ENCODE measurements at regions not wholly inside any gene's neighbourhood (a gene's known extent, or its start where the extent isn't known, plus 50 kb on each side); places are given as distances from the start of the nearest gene placed in this dataset.
"Not testable (repeated sequence)": the region's sequence is repeated elsewhere in the genome, so short reads cannot be mapped to it uniquely, and the experiment has no call there.

DNA sequence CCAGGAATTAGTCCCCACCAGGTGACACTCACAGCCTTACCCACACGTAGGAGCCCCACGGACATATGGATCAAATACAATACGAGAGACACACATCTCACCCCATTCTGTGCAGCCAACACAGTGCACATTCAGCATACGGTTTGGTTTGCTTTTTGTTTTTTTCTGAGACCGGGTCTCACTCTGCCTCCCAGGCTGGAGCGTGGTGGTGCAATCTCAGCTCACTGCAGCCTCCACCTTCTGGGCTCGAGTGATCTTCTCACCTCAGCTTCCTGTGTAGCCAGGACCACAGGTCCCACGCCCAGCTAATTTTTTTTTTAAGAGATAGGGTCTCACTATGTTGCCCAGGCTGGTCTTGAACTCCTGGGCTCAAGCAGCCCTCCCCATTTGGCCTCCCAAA lies 102.8 kb downstream of the POTEB start:
- DNase-seq (ENCODE audit: low spot score in 2 of 2); ATAC-seq (replicated peaks; ENCODE audit: extremely low read depth, poor library complexity, severe bottlenecking); H3K9me3 Mint-ChIP-seq; H3K27ac Mint-ChIP-seq (ENCODE audit: low read depth); H3K36me3 Mint-ChIP-seq (ENCODE audit: insufficient read depth); H3K4me3 Mint-ChIP-seq; H3K27me3 Mint-ChIP-seq; H3K4me1 Mint-ChIP-seq: not testable (repeated sequence)

DNA sequence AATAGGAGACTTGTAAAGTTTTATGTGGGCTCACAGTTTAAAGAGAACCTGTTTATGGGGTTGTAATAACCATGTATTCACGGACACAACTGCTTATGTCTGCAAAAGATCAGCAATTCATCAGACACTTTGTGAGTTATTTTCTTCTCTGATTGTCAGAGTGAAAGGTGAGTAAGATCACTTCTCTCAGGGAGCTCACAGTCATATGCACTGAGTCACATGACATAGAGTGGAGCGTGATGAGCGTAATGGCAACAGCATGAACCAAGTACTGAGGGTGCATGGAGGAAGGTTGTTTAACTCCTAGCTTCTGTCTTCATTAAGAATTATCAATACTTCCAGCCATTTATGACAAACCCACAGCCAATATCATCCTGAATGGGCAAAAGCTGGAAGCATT lies 111.0 kb downstream of the POTEB start:
- not testable (repeated sequence) for ATAC-seq (replicated peaks; ENCODE audit: extremely low read depth, poor library complexity, severe bottlenecking); H3K27ac Mint-ChIP-seq (ENCODE audit: low read depth); H3K36me3 Mint-ChIP-seq (ENCODE audit: insufficient read depth); H3K9me3 Mint-ChIP-seq; H3K4me1 Mint-ChIP-seq; H3K27me3 Mint-ChIP-seq; H3K4me3 Mint-ChIP-seq; DNase-seq (ENCODE audit: low spot score in 2 of 2)

DNA sequence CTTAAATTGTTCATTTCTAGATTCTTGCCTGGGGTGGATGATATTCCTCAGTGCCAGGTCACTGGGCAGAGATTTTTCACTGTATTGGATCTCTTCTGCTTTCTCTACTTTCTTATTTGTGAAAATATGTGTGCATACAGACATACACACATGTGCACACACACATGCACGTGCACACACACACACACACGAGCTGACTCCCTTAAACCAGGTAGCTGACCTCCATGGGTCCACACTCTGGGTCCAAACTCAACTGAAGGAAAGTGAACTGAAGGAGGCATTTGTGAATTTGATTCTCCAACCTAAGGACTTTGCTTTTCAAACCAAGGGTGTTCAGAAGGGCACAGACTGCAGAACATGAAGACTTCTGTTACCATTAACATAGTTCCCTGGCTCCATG lies 113.8 kb downstream of the POTEB start:
- not testable (repeated sequence) for H3K27me3 Mint-ChIP-seq; ATAC-seq (replicated peaks; ENCODE audit: extremely low read depth, poor library complexity, severe bottlenecking); H3K4me1 Mint-ChIP-seq; H3K9me3 Mint-ChIP-seq; DNase-seq (ENCODE audit: low spot score in 2 of 2); H3K4me3 Mint-ChIP-seq; H3K36me3 Mint-ChIP-seq (ENCODE audit: insufficient read depth); H3K27ac Mint-ChIP-seq (ENCODE audit: low read depth)

DNA sequence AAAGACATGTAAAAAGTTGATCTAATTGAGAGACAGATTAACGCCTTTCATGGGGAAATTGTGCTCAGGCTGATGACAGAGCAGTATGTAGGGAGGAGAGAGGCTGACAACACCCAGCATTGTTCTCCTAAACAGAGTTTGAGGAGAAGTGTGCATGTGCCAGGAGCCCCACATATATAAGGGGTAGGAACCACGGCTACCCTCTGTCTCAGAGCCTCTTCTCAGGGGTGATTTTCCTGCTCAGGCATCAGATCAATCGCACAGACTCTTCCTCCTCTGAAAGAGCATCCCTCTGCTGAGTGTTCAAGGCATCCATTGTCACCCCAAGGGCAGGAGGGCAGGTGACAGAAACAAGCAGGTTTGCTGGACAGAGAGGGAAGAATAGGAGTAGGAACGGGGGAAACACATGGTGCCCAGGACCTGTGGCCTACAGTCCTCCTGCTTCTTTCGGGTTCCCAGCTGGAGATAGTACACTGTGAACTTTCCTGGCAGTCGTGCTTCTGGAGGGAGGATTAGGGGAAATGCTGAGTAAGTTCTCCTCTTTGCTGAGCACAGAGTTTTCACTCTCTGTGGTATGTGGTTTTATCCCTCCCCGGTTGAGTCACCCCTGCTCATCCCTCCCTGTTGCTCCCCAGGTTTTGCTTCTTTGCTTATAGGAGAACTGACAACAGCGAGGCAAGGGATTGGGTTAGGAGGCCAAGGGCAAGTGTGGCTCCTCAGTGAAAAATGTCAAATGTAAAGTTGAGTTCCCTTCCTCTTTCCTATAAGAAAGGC lies 117.1 kb downstream of the POTEB start:
- not testable (repeated sequence) for H3K27ac Mint-ChIP-seq (ENCODE audit: low read depth); DNase-seq (ENCODE audit: low spot score in 2 of 2); H3K36me3 Mint-ChIP-seq (ENCODE audit: insufficient read depth); H3K27me3 Mint-ChIP-seq; H3K4me3 Mint-ChIP-seq; H3K4me1 Mint-ChIP-seq; H3K9me3 Mint-ChIP-seq
- ATAC-seq (replicated peaks; ENCODE audit: extremely low read depth, poor library complexity, severe bottlenecking), result peak; percentile 36

DNA sequence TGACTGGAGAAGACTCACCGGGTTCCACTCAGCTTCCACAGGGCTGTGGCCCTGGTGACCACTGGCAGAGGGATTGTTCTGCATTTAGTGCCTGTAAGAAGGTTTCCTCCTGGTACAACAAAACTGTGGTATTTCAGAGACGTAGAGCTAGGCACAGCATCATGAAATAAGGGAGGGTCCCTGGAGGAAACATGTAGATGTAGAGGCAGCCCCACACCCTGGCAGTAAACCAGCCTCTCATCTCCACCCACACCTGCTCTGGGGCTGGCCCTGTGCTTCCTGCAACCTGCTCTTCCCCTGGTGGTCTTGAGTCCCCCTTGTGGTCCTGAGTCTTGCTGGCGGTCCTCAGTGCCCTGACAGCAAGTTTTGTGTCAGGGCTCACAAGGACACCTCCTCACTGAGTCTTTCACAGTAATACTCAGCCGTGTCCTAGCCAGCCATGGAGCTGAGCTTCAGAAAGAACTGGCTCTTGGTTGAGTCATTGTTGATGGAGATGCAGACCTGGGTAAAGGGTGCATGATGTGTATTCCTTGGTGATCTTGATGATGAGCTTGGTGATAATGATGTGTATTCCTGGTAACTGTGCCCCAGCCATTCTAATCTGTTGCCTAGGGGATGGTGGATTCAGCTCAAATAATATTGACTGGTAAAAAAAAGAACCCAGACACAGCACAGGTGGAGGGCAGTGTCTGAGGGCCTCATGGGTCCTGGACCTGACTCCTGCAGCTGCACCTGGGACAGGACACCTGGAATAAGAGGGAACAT lies 118.0 kb downstream of the POTEB start:
- H3K36me3 Mint-ChIP-seq (ENCODE audit: insufficient read depth); ATAC-seq (replicated peaks; ENCODE audit: extremely low read depth, poor library complexity, severe bottlenecking); H3K27ac Mint-ChIP-seq (ENCODE audit: low read depth); H3K9me3 Mint-ChIP-seq; DNase-seq (ENCODE audit: low spot score in 2 of 2); H3K4me1 Mint-ChIP-seq; H3K4me3 Mint-ChIP-seq; H3K27me3 Mint-ChIP-seq: not testable (repeated sequence)

DNA sequence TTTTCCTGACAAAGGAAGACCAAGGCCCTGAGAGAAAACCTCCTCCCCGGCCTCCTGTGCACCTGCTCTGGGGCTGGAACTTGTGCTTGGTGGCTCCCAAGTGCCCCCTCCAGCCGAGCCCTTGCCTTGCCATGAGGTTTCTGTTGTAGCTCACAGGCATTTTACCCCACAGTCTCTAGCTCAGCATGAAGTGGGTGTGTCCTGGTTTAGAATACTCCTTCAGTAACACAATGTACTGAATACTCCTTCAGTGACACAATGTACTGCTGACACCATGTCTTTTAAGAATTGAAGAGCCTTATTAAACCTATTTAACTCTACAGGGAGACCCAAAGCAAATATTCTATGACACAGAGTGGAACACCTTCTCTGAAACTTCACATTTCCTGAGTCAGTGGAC lies 123.7 kb downstream of the POTEB start:
- H3K27ac Mint-ChIP-seq (ENCODE audit: low read depth); H3K27me3 Mint-ChIP-seq; ATAC-seq (replicated peaks; ENCODE audit: extremely low read depth, poor library complexity, severe bottlenecking); DNase-seq (ENCODE audit: low spot score in 2 of 2); H3K4me3 Mint-ChIP-seq; H3K9me3 Mint-ChIP-seq; H3K36me3 Mint-ChIP-seq (ENCODE audit: insufficient read depth); H3K4me1 Mint-ChIP-seq: not testable (repeated sequence)

DNA sequence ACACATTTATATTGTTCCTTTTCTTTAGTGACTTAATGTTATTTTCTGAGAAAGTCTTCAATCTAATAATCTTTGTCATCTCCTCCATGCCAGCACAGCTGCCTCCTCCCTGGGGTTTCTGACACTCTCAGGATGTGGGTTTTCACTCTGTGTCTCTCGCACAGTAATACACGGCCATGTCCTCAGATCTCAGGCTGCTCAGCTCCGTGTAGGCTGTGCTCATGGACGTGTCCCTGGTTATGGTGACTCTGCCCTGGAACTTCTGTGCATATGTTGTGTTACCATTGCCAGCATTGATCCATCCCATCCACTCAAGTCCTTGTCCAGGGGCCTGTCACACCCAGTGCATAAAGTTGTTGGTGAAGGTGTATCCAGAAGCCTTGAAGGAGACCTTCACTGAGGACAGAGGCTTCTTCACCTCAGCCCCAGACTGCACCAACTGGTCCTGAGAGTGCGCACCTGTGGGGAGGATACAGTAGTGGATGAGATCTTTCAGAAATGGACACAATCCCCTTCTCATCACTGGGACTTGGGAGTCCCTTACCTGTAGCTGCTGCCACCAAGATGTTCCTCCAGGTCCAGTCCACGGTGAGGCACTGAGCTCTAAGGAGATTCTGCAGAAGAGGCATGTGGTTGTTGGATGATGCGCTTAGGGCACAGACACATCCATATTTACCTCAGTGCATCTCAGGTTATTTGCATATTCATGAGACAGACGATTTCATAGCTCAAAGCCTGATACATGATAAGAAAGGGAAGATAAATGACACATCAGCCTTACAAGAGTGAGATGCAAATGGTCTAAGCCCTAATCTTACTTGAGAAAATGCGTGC lies 125.2 kb downstream of the POTEB start:
- not testable (repeated sequence) for DNase-seq (ENCODE audit: low spot score in 2 of 2); H3K9me3 Mint-ChIP-seq; H3K27ac Mint-ChIP-seq (ENCODE audit: low read depth); H3K4me1 Mint-ChIP-seq; H3K4me3 Mint-ChIP-seq; H3K27me3 Mint-ChIP-seq; H3K36me3 Mint-ChIP-seq (ENCODE audit: insufficient read depth)
- ATAC-seq (replicated peaks; ENCODE audit: extremely low read depth, poor library complexity, severe bottlenecking), result peak; percentile 89

DNA sequence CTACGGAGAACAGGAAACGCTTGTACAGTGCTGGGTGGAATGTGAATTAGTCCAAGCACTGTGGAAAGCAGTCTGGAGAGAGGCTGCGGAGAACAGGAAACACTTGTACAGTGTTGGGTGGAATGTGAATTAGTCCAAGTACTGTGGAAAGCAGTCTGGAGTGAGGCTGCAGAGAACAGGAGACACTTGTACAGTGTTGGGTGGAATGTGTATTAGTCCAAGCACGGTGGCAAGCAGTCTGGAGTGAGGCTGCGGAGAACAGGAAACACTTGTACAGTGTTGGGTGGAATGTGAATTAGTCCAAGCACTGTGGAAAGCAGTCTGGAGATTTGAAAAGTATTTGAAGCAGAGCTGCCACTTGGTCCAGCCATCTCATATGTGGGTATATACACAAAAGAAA lies 128.4 kb downstream of the POTEB start:
- H3K4me3 Mint-ChIP-seq; H3K36me3 Mint-ChIP-seq (ENCODE audit: insufficient read depth); ATAC-seq (replicated peaks; ENCODE audit: extremely low read depth, poor library complexity, severe bottlenecking); H3K4me1 Mint-ChIP-seq; H3K9me3 Mint-ChIP-seq; H3K27me3 Mint-ChIP-seq; H3K27ac Mint-ChIP-seq (ENCODE audit: low read depth); DNase-seq (ENCODE audit: low spot score in 2 of 2): not testable (repeated sequence)

DNA sequence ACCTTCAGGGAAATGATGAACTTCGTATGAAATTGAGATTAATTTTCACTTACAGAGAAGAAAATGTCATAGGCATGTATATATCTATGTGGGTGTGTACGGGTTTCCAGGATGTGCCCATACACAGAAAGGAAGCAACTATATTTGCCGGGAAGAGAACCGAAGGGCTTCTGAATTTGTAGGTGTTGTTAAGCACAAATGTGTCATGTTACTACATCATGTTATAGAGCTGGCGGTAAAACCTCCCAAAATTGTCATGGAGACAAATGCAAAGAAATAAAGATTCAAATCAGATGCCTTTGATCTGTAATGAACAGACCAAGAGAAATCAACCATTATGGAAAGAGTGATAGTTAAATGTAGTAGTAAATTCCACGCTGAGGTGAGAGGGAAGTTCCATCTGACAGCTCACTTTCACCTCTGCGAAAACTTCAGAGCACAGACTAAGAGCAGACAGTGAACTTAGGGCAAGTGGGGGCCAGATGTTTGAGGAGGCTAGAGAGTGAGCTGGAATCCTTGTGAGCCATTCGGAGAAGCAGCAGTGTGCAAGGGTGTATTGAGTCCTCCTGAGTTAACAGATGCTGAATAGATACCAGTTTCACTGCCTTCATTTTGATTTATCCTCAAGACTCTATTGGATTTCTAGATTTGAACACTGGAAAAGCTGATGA lies 133.2 kb downstream of the POTEB start:
- not testable (repeated sequence) for ATAC-seq (replicated peaks; ENCODE audit: extremely low read depth, poor library complexity, severe bottlenecking); H3K4me3 Mint-ChIP-seq; H3K4me1 Mint-ChIP-seq; H3K27ac Mint-ChIP-seq (ENCODE audit: low read depth); DNase-seq (ENCODE audit: low spot score in 2 of 2); H3K27me3 Mint-ChIP-seq; H3K36me3 Mint-ChIP-seq (ENCODE audit: insufficient read depth); H3K9me3 Mint-ChIP-seq

DNA sequence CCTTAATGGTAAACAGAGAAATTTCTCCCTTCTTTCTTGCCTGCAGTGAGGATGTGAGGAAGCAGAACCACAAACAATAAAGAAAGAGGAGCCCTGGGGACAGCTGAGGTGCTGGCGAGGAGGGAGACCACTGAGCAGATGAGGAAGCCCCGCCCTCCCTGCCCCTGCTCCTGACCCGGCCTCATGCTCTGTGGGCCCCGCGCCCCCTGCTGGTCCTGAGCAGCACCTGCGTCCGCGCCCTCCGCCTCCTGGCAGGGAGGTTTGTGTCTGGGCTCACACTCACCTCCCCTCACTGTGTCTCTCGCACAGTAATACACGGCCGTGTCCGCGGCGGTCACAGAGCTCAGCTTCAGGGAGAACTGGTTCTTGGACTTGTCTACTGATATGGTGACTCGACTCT lies 135.5 kb downstream of the POTEB start:
- ATAC-seq (replicated peaks; ENCODE audit: extremely low read depth, poor library complexity, severe bottlenecking); H3K9me3 Mint-ChIP-seq; H3K4me1 Mint-ChIP-seq; DNase-seq (ENCODE audit: low spot score in 2 of 2); H3K36me3 Mint-ChIP-seq (ENCODE audit: insufficient read depth); H3K27me3 Mint-ChIP-seq; H3K4me3 Mint-ChIP-seq; H3K27ac Mint-ChIP-seq (ENCODE audit: low read depth): not testable (repeated sequence)

DNA sequence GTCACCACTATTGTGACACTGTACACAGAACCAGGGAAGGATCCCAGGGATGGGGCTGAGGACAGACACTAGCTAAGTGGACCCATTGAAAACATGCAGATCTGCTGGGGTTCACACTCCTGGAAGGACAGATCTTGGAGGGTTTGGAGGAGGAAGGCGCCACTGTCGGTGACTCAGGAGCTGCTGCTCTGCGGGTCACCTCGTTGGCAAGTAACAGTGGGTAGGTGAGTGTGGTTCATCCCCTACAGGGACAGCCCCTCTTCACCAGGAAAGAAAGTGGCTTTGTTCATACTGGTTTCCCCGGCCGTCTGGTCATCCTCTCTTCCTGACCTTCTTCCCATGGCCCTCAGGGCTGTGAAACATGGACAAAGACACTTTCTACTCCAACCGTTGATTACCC lies 139.5 kb downstream of the POTEB start:
- ATAC-seq (replicated peaks; ENCODE audit: extremely low read depth, poor library complexity, severe bottlenecking); H3K27ac Mint-ChIP-seq (ENCODE audit: low read depth); DNase-seq (ENCODE audit: low spot score in 2 of 2); H3K36me3 Mint-ChIP-seq (ENCODE audit: insufficient read depth); H3K4me1 Mint-ChIP-seq; H3K4me3 Mint-ChIP-seq; H3K27me3 Mint-ChIP-seq; H3K9me3 Mint-ChIP-seq: not testable (repeated sequence)

DNA sequence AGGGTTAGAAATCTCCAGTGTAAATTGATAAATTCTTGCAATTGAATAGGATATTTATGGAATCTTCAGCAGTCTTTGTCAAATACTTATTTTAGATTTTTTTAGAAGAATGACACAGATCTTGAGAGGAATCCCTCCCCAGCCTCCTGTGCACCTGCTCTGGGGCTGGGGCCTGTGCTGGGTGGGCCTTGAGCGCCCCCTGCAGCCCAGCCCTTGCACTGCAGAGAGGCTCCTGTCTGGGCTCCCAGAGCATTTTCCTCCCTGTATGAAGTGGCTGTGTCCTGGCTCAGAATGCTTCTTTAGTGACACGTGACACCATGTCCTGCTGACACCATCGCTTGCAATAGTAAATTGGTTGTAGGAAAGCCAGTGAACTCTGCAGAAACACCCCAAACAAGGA lies 141.1 kb downstream of the POTEB start:
- H3K27me3 Mint-ChIP-seq; DNase-seq (ENCODE audit: low spot score in 2 of 2); ATAC-seq (replicated peaks; ENCODE audit: extremely low read depth, poor library complexity, severe bottlenecking); H3K36me3 Mint-ChIP-seq (ENCODE audit: insufficient read depth); H3K4me1 Mint-ChIP-seq; H3K27ac Mint-ChIP-seq (ENCODE audit: low read depth); H3K4me3 Mint-ChIP-seq; H3K9me3 Mint-ChIP-seq: not testable (repeated sequence)
